ENCODE measurements at regions not wholly inside any gene's neighbourhood (a gene's known extent, or its start where the extent isn't known, plus 50 kb on each side); places are given as distances from the start of the nearest gene placed in this dataset.

DNA sequence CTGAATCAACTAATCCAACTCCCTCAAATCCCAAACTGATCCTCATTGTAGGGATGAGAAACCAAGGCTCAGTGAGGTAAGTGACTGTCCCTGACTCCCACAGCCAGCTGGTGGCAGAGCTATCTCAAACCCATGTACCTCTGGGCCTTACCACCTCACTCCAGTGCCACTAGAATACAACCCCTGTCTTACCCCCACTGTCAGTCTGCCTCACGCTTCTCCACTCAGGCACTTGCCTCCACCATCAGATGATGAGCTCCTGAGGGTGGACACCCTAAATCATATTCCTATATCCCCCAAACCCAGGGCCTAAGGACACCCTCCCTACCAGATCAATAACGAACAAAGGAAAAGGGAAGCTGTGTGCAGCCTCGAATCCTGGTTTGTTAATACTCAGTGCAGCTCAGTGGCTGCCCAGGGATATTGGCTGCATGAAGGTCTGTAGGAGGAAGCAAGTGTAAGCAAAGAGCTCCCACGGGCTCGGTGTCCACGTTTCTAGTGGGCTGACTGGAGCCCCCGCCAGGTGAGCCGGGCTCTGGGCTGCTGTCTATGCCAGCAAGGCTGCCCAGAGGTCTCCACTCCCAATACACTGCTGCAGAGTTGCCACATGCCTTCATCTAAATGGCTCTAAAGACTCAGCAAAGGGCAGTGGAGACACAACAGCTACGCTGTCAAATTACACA is 533.4 kb downstream of the MATN1 start:
- Mint-ChIP-seq H3K4me3 (no peak overlapping the region), H3K27me3 (peaks cover 13% of the 10 kb centered on the region), H3K36me3 (no peaks in the 10 kb centered on the region), H3K9me3 (no peaks in the 10 kb centered on the region), H3K4me1 (no peaks in the 10 kb centered on the region), H3K27ac (no peak overlapping the region)

DNA sequence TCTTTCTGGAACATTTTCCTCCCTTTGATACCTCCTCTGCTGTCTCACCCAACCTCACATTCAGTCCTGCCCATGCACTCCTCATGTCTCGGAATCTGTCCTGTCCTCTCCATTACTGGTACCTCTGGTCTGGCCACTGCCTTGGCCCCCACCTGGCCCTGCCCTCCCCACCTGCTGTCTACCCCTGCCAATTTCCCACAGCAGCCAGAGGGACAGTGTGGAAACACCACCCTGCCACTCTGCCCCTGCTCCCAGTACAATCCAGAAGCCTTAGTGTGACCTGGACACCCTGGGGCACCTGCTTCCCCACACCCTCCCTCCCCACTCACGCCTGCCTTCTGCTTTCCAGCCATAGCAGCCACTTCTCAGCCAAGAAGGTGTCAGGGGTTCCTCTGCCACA is 534.4 kb downstream of the MATN1 start:
- H3K27me3 Mint-ChIP-seq, result peaks cover 11% of the 10 kb centered on the region
- H3K4me3 Mint-ChIP-seq, result no peak overlapping the region
- H3K9me3 Mint-ChIP-seq, result no peaks in the 10 kb centered on the region
- H3K4me1 Mint-ChIP-seq, result no peaks in the 10 kb centered on the region
- no peaks in the 10 kb centered on the region for H3K36me3 Mint-ChIP-seq
- H3K27ac Mint-ChIP-seq, result no peak overlapping the region

DNA sequence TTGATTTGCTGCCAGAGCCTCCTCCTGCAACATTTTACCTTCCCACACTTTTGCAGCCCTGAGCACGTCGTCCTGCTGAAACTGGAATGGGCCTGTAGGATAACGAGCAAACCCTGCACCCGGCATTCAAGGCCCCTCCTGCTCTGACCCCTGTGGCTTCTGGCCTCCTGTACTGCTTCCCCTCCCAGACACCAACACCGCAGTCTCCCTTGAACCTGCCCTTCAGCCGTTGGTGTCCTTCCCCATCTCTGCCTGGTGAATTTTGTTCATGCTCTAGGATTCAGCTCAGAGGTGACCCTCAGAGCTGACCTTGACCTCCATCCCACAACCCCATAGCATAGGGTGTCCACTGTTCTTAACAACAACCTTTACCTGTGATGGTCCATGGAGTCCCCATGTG is 535.1 kb downstream of the MATN1 start:
- Mint-ChIP-seq H3K4me3 (no peak overlapping the region), H3K36me3 (no peaks in the 10 kb centered on the region), H3K27ac (no peak overlapping the region), H3K9me3 (no peaks in the 10 kb centered on the region), H3K27me3 (peaks cover 10% of the 10 kb centered on the region), H3K4me1 (no peaks in the 10 kb centered on the region)

DNA sequence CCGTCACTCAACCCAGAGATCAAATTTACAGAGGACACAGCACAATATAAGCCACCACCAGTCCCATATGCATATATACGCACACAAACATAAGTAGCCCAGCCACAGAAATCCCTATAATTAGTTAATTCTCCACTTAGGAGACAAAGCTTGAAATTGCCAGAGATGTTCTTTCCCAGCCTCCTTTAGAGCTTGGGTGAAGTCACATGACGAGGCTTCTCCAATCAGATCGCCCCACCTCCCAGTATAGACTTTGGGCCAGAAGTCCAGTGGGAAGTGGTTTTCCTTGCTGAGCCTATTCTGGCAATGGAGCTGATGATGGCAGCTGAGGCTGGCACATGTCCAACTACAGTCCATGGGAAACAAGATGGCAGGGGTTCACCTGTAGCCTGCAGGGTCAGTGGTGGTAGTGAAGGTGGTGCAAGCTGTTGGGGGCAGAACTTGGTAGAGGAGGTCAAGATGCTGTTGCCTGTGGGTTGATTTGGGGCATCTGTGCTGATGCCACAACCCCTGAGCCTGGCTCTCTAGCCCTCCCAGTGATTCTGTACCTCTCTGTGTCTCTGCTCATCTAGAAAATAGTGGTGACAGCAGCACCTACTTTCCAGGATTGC is 535.9 kb downstream of the MATN1 start:
- no peak overlapping the region for H3K27ac Mint-ChIP-seq

DNA sequence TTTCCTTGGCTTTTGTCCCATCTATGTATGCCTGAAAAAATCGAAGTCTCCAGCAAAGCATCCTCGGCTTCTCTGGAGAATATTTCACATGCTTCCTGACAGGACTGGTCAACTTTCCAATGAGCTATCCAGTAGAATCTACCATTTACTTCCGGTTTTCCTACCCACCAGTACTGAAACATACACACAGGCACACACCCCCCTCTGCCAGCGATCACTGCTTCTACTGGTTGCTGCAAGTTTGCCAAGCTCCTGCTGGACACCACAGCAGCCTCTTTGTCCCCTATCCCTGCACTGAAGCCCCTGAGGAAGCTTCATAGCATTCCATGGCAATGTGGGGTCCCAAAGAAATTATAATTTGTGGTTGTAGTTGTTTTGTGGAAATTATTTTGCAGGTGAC is 536.8 kb downstream of the MATN1 start:
- Mint-ChIP-seq H3K4me1 (no peaks in the 10 kb centered on the region), H3K4me3 (no peak overlapping the region), H3K9me3 (no peaks in the 10 kb centered on the region), H3K27me3 (peaks cover 10% of the 10 kb centered on the region), H3K36me3 (no peaks in the 10 kb centered on the region), H3K27ac (no peak overlapping the region)

More for the DNA sequence above, 535.9 kb downstream of the MATN1 start:
- H3K4me3 Mint-ChIP-seq, result no peak overlapping the region
- H3K9me3 Mint-ChIP-seq, result no peaks in the 10 kb centered on the region
- peaks cover 10% of the 10 kb centered on the region for H3K27me3 Mint-ChIP-seq
- H3K36me3 Mint-ChIP-seq, result no peaks in the 10 kb centered on the region
- no peaks in the 10 kb centered on the region for H3K4me1 Mint-ChIP-seq

DNA sequence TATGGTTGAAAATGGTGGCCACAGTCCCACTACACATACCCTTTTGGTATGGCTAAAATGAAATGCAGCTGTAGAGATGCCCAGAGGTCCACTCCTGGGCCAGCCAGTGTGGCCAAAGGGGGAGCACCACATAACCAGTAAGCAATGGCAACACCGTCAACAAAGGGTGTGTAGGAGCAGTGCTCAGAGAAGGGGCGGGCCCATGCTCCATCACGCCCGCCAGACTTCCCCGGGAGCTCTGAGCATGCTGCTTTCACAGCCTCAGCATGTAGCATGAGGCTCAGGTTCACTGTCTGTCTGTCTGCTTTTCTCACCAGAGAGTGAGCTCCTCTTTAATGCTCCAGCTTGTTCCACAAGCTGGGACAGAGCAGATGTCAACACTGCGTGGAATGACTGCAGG is 537.6 kb downstream of the MATN1 start:
- no peak overlapping the region for H3K4me3 Mint-ChIP-seq
- no peaks in the 10 kb centered on the region for H3K4me1 Mint-ChIP-seq
- H3K27me3 Mint-ChIP-seq, result peaks cover 10% of the 10 kb centered on the region

DNA sequence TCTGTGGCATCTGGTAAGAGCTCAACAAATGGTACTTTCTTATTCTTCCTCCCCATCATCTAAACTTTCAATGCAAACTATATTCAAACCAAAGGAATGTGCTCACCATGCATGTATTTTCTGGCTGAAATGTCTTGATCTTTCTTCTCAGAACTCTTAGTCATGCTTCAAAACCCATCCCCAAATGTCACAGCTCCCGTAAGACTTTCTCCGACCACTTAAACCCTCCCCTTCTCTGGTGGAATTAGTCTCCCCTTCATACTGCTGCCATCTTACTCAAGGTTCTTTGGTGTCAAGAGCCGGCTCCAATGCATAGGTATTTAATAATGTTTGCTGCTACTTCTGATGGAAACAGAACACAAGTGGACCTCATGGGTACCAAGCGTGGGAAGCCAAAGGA is 538.1 kb downstream of the MATN1 start:
- peaks cover 10% of the 10 kb centered on the region for H3K27me3 Mint-ChIP-seq
- H3K4me3 Mint-ChIP-seq, result no peak overlapping the region
- H3K27ac Mint-ChIP-seq, result no peak overlapping the region
- H3K4me1 Mint-ChIP-seq, result no peaks in the 10 kb centered on the region
- H3K9me3 Mint-ChIP-seq, result no peaks in the 10 kb centered on the region
- H3K36me3 Mint-ChIP-seq, result no peaks in the 10 kb centered on the region

More for the DNA sequence above, 537.6 kb downstream of the MATN1 start:
- H3K27ac Mint-ChIP-seq, result no peak overlapping the region
- H3K9me3 Mint-ChIP-seq, result no peaks in the 10 kb centered on the region
- no peaks in the 10 kb centered on the region for H3K36me3 Mint-ChIP-seq

DNA sequence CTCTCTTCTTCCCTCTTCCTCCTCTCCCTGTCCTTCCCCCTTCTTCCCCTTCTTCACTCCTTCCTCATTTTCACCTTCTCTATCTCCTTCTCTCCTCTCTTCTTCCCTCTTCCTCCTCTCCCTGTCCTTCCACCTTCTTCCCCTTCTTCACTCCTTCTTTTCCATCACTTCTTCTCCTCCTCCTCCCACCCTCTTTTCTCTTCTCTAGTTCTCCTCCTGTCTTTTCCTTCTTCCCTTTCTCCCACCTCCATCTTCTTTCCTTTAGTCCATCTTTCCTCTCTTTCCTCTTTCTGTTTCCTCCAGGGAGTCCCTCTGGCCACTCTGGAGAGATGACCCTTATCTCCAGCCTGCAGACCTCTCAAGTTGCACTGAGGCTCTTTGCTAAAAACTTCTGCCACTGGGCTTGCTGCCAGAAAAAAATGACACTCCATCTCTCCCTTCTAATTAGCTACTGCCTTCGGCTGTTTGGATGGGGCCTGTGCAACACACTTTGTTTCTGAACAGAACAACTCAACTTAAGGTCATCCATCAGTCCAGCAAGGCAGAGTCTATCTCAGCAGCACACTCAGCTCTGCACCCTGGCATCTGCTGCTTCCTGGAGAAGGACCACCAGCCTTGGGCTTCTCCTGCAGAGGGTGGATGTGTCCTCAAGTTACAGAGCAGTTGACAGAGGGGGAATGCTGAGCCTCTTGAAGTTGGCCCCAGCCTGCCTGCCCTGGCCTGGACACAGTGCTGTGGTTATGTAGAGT is 538.8 kb downstream of the MATN1 start:
- Mint-ChIP-seq H3K4me1 (no peaks in the 10 kb centered on the region), H3K9me3 (no peaks in the 10 kb centered on the region), H3K36me3 (no peaks in the 10 kb centered on the region), H3K4me3 (no peak overlapping the region), H3K27ac (no peak overlapping the region), H3K27me3 (peaks cover 9% of the 10 kb centered on the region)

DNA sequence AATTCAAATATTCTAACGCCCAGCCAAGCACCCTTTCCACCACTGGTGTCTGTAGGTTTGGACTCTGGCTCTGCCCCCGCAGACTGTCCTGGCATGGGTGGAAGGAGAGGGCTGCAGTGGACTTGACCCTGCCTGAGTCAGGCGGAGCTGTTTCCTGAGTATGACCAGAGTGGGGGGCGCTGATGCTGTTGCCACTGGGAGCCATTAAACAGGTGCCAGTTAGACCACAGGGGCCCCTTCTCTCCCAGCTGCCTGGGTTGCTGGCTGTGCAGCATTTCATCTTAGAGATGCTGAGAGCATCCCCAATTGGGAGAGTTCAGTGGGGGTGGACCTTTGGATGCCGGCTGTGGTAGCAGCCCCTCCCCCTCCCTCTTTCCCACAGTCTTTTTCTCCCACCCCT is 539.5 kb downstream of the MATN1 start:
- Mint-ChIP-seq H3K27ac (no peak overlapping the region), H3K4me3 (no peak overlapping the region), H3K4me1 (no peaks in the 10 kb centered on the region), H3K27me3 (peaks cover 7% of the 10 kb centered on the region), H3K36me3 (no peaks in the 10 kb centered on the region), H3K9me3 (no peaks in the 10 kb centered on the region)

DNA sequence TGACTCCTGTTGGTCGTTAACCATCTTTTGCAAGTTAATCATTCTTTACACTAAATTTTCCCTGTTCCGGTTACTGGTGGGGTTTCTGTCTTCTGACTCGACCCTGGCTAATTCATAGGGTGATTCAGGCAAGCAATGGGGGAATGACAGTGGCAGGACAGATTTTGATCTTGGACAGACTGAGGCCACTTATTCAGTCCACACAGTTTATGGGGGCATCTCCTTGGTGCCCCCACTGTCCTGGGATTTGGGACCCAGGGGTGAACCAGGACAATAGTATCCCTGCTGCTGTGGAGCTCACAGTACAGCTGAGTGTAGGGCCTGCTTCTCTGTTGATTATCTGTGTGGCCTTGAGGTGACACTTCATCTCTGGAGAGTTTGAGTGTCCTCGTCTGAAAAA is 540.4 kb downstream of the MATN1 start:
- H3K4me1 Mint-ChIP-seq, result no peaks in the 10 kb centered on the region
- no peaks in the 10 kb centered on the region for H3K36me3 Mint-ChIP-seq

DNA sequence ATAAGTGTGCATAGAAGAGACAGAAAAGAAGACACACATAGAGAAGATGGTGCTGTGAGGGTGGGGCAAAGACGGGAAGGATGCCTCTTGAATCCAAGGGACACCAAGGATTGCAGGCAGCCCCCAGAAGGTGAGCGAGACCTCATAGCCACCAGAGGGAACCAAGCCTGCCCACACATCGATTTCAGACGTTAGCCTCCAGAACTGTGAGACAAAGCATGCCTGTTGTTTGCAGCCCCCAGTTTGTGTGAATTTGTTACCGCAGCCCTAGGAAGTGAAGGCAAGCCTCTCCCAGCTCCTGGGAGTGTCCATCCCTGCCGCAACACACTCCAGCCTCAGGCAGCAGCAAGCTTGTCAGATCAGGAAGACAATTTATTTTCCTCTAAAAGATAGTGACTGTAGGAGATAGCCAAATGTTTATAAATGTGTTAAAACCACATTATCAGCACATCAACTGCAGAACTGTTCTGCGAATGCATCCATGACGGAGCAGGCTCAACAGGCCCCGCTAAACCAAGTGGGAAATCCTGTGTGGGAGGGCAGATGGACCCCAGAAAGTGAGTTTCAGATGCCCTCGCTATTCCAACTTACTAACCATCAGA is 543.3 kb downstream of the MATN1 start:
- no peaks in the 10 kb centered on the region for H3K36me3 Mint-ChIP-seq
- peaks cover 9% of the 10 kb centered on the region for H3K27me3 Mint-ChIP-seq
- H3K4me3 Mint-ChIP-seq, result no peak overlapping the region
- H3K9me3 Mint-ChIP-seq, result peaks cover 7% of the 10 kb centered on the region
- no peaks in the 10 kb centered on the region for H3K4me1 Mint-ChIP-seq
- no peak overlapping the region for H3K27ac Mint-ChIP-seq

More for the DNA sequence above, 540.4 kb downstream of the MATN1 start:
- Mint-ChIP-seq H3K9me3 (no peaks in the 10 kb centered on the region), H3K4me3 (no peak overlapping the region), H3K27ac (no peak overlapping the region), H3K27me3 (peaks cover 2% of the 10 kb centered on the region)

DNA sequence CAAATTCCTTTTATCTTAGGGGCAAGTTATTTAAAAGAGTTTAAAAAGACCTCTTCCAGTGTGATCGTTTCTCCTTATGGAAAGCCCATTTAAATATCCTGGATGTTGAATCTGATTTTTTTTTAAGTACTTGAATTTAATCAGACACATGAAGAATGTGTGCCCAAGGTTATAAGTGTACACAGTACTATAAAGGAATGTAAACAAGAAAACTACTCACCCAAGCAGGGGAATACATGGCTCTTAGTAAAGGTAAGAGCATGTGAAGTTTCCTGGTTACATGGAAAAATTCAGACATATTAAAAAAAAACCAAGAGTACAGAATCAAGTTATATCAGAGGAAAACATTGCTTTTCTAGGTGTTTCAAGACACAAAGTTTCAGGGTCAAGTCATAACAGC is 546.9 kb downstream of the MATN1 start:
- Mint-ChIP-seq H3K4me3 (no peak overlapping the region), H3K4me1 (no peaks in the 10 kb centered on the region), H3K9me3 (peaks cover 7% of the 10 kb centered on the region), H3K36me3 (no peaks in the 10 kb centered on the region), H3K27ac (no peak overlapping the region), H3K27me3 (peaks cover 12% of the 10 kb centered on the region)

DNA sequence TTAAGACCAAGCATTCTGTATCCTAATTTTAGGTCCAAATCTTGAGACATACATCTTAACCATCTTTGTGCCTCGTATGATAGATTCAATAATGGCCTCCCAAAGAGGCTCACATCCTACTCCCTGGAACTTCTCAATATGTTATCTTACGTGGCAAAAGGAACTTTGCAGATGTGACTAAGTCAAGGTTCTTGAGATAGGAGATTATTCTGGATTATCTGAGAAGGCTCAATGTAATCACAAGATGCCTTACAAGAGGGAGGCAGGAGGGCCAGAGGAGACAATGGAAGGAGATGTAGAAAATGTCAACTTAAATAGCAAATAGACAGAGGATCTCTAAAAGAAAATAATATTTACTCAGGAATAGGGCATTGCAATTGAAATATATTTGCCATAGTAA is 548.9 kb downstream of the MATN1 start:
- Mint-ChIP-seq H3K36me3 (no peaks in the 10 kb centered on the region), H3K4me1 (no peaks in the 10 kb centered on the region), H3K27ac (no peak overlapping the region), H3K27me3 (peaks cover 12% of the 10 kb centered on the region), H3K9me3 (peaks cover 7% of the 10 kb centered on the region), H3K4me3 (no peak overlapping the region)

DNA sequence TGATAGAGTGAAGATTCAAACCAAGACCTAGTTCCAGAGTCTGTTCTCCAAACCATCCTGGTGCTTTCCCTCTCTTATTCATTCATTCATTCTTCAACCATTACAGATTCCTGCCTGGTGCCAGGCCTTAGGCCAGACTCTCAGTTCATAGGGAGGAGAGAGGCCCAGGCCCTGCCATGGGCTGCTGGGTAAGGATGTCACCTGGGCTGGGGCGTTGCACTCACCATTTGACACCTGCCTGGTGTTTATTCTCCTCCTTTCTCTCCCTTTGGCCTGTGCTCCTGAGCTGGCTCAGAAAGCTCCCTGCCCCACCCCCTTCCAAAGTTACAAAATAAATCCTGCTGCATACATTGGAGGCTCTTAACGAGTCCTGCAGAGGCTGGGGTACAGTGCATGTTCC is 549.8 kb downstream of the MATN1 start:
- H3K4me1 Mint-ChIP-seq, result no peaks in the 10 kb centered on the region
- H3K9me3 Mint-ChIP-seq, result peaks cover 7% of the 10 kb centered on the region
- H3K27ac Mint-ChIP-seq, result no peak overlapping the region
- H3K27me3 Mint-ChIP-seq, result peaks cover 13% of the 10 kb centered on the region
- H3K4me3 Mint-ChIP-seq, result no peak overlapping the region
- no peaks in the 10 kb centered on the region for H3K36me3 Mint-ChIP-seq

DNA sequence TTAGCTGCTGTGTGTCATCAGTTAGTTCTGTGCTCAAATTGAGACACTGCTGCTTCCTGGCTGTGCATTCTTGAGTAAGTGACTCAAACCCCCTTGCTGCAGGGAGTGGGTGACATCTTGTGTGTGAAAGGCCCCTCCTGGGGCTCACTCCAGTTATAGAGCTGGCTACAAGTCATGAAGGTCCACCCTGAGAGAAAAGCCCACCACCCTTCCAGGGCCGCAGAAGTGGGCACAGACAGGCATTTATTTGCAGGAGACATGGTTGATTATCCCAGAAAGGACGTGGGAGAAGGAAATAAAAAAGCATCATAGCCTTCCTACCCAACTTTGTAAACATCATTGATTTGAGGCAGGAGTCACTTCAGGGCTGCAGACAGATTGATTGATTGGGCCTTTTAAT is 550.6 kb downstream of the MATN1 start:
- Mint-ChIP-seq H3K4me1 (no peaks in the 10 kb centered on the region), H3K36me3 (no peaks in the 10 kb centered on the region), H3K9me3 (peaks cover 7% of the 10 kb centered on the region), H3K4me3 (no peak overlapping the region), H3K27ac (no peak overlapping the region), H3K27me3 (peaks cover 14% of the 10 kb centered on the region)

DNA sequence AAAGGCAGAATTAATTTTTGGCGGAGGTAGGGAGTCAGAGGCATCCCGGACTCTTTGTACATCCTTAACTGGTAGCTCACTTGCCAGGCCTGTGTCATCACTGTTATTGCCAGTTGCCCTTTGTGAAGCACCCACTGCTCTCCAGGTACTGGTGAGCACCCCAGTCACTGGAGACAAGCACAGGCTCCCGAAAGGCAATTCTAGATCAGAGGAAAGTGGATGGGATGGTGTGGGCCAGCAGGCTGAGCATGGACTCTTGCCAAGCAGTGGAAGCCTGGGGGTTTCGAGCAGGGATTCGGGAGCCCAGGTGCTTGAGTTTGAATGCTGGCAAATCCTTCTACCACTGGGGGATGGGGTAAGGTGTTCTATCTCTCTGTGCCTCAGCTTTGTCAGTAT is 551.1 kb downstream of the MATN1 start:
- Mint-ChIP-seq H3K9me3 (peaks cover 7% of the 10 kb centered on the region), H3K4me3 (no peak overlapping the region), H3K27ac (no peak overlapping the region), H3K4me1 (no peaks in the 10 kb centered on the region), H3K36me3 (no peaks in the 10 kb centered on the region), H3K27me3 (peaks cover 12% of the 10 kb centered on the region)
